ENCODE measurements at regions not wholly inside any gene's neighbourhood (a gene's known extent, or its start where the extent isn't known, plus 50 kb on each side); places are given as distances from the start of the nearest gene placed in this dataset.

- no peaks in the 10 kb centered on the region for H3K36me3 ChIP-seq (ENCODE audit: control insufficient read depth in 4 of 4, insufficient read depth in 3 of 4, low read depth in 1 of 4, low read length in 3 of 4)
- no peak for DNase-seq (ENCODE audit: low spot score)
- no peak overlapping the region for H3K27ac ChIP-seq (ENCODE audit: low read depth in 1 of 2, low read length in 2 of 2)
- peaks cover 0 to 8% (median 7%) of the 10 kb centered on the region in 4 donors for H3K4me1 ChIP-seq (ENCODE audit: control insufficient read depth in 4 of 4, insufficient read depth in 4 of 4, low read length in 3 of 4)
- H3K4me3 ChIP-seq (ENCODE audit: low read depth in 1 of 3, low read length in 3 of 3), result no peak overlapping the region
- no peaks in the 10 kb centered on the region for H3K27me3 ChIP-seq (ENCODE audit: control insufficient read depth in 4 of 4, insufficient read depth in 4 of 4, low read length in 3 of 4)
- 46% methylated on average over 4 of the region's 4 CpGs for WGBS
- no peaks in the 10 kb centered on the region for H3K9me3 ChIP-seq (ENCODE audit: control insufficient read depth in 4 of 4, low read length in 3 of 4)
- TF ChIP-seq MAX (IDR thresholded peaks at IDR 0.05), result no peak
- peak; percentile 20 to 22 for TF ChIP-seq HNF4A (conservative IDR thresholded peaks at IDR 0.05)
- no peak overlapping the region for H3K9ac ChIP-seq (ENCODE audit: low read depth in 1 of 2, low read length in 2 of 2)
These were observed 108.0 kb upstream of the GRIA3 start for GRCh38 chrX:123075947-123076561.

- H3K4me3 ChIP-seq (ENCODE audit: low read depth in 1 of 3, low read length in 3 of 3), result no peak overlapping the region
- TF ChIP-seq RAD21 (IDR thresholded peaks at IDR 0.05) (no peak), MAX (IDR thresholded peaks at IDR 0.05) (no peak), REST (IDR thresholded peaks at IDR 0.05) (no peak), NR2F2 (IDR thresholded peaks at IDR 0.05) (no peak), ATF3 (IDR thresholded peaks at IDR 0.05) (no peak), TAF1 (conservative IDR thresholded peaks at IDR 0.05) (no peak), HNF4G (IDR thresholded peaks at IDR 0.05) (no peak), CTCF (IDR thresholded peaks at IDR 0.05; ENCODE audit: low read depth, low read length, missing input control) (no peak), HNF4A (conservative IDR thresholded peaks at IDR 0.05) (no peak), GABPA (IDR thresholded peaks at IDR 0.05 in 1 of 2, conservative IDR thresholded peaks at IDR 0.05 in 1 of 2) (no peak), RXRA (IDR thresholded peaks at IDR 0.05) (no peak), FOXA1 (IDR thresholded peaks at IDR 0.05) (no peak), EGR1 (IDR thresholded peaks at IDR 0.05; ENCODE audit: low read depth in 2 of 2) (no peak), YY1 (IDR thresholded peaks at IDR 0.05) (no peak)
- DNase-seq (ENCODE audit: low spot score), result no peak
These were observed 106.4 kb upstream of the GRIA3 start for GRCh38 chrX:123077631-123078030.

More at GRCh38 chrX:123077631-123078030, 106.4 kb upstream of the GRIA3 start:
- peaks cover 0 to 8% (median 7%) of the 10 kb centered on the region in 4 donors for H3K4me1 ChIP-seq (ENCODE audit: control insufficient read depth in 4 of 4, insufficient read depth in 4 of 4, low read length in 3 of 4)
- no peaks in the 10 kb centered on the region for H3K27me3 ChIP-seq (ENCODE audit: control insufficient read depth in 4 of 4, insufficient read depth in 4 of 4, low read length in 3 of 4)
- H3K9ac ChIP-seq (ENCODE audit: low read depth in 1 of 2, low read length in 2 of 2), result no peak overlapping the region
- no peaks in the 10 kb centered on the region for H3K36me3 ChIP-seq (ENCODE audit: control insufficient read depth in 4 of 4, insufficient read depth in 3 of 4, low read depth in 1 of 4, low read length in 3 of 4)
- H3K27ac ChIP-seq (ENCODE audit: low read depth in 1 of 2, low read length in 2 of 2), result no peak overlapping the region
- no peaks in the 10 kb centered on the region for H3K9me3 ChIP-seq (ENCODE audit: control insufficient read depth in 4 of 4, low read length in 3 of 4)
